ENCODE measurements at regions not wholly inside any gene's neighbourhood (a gene's known extent, or its start where the extent isn't known, plus 50 kb on each side); places are given as distances from the start of the nearest gene placed in this dataset.
A peak's percentile ranks its signal among the peaks of the same experiment; 100 is the strongest.
"Not testable (repeated sequence)": the region's sequence is repeated elsewhere in the genome, so short reads cannot be mapped to it uniquely, and the experiment has no call there.

GRCh38 chr9:105116052-105116868, 128.2 kb upstream of the SLC44A1 start:
- Histone ChIP-seq H3K9me3 (no peaks in the 10 kb centered on the region), H3K36me3 (no peaks in the 10 kb centered on the region), H3K27ac (no peak overlapping the region), H3K27me3 (no peaks in the 10 kb centered on the region), H3K4me1 (peaks cover 0 to 3% (median 0%) of the 10 kb centered on the region in 4 donors), H3K4me3 (no peak overlapping the region)
- ATAC-seq (ENCODE audit: low FRiP score in 2 of 2), result no peak
- WGBS, 2 donors, result 92% methylated on average over 9 of the region's 9 CpGs
- peak in 1 of 2 donors; percentile 23 for DNase-seq
- no peak for TF ChIP-seq POLR2A (IDR thresholded peaks at IDR 0.05)

DNA sequence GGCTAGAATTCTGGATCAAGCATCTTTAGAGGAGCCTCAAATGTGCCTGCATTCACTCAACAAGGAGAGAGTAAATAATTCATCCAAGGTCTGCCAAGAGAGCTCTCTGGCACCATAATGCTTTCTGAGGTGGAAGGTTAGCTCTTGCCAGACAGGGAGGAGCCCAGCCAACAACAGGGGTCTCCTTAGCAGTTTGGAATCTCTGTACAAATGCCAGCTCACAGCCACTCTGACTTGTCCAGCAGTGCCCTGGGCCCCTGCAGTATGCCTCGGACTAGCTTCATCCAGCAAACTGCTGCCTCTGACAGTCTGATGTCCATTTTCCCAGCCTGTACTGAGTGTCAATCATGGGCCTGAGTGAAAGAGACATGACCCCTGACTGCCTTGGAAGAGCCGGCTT, 127.2 kb upstream of the SLC44A1 start:
- TF ChIP-seq EP300 (IDR thresholded peaks at IDR 0.05) (no peak), POLR2A (IDR thresholded peaks at IDR 0.05) (no peak), POLR2AphosphoS5 (IDR thresholded peaks at IDR 0.05) (no peak), CTCF (IDR thresholded peaks at IDR 0.05) (no peak)
- peaks cover 0 to 3% (median 0%) of the 10 kb centered on the region in 4 donors for H3K4me1 ChIP-seq
- WGBS, 2 donors, result 67 to 70% methylated on average over 1 to 2 of the region's 2 CpGs
- H3K27ac ChIP-seq, result no peak overlapping the region
- no peaks in the 10 kb centered on the region for H3K27me3 ChIP-seq
- no peak overlapping the region for H3K4me3 ChIP-seq
- ATAC-seq (ENCODE audit: low FRiP score in 2 of 2), result no peak
- H3K9me3 ChIP-seq, result no peaks in the 10 kb centered on the region
- H3K36me3 ChIP-seq, result no peaks in the 10 kb centered on the region
- no peak for DNase-seq

- 85 to 91% methylated on average over 5 of the region's 5 CpGs for WGBS, 2 donors
- H3K27me3 ChIP-seq, result no peaks in the 10 kb centered on the region
- H3K27ac ChIP-seq, result no peak overlapping the region
- no peak for ATAC-seq (ENCODE audit: low FRiP score in 2 of 2)
- no peaks in the 10 kb centered on the region for H3K9me3 ChIP-seq
- peaks cover 0 to 3% (median 0%) of the 10 kb centered on the region in 4 donors for H3K4me1 ChIP-seq
- DNase-seq, result no peak
- no peak for TF ChIP-seq EP300 (IDR thresholded peaks at IDR 0.05)
- TF ChIP-seq POLR2A (IDR thresholded peaks at IDR 0.05), result no peak
- TF ChIP-seq POLR2AphosphoS5 (IDR thresholded peaks at IDR 0.05), result no peak
- TF ChIP-seq CTCF (IDR thresholded peaks at IDR 0.05), result no peak
- H3K36me3 ChIP-seq, result no peaks in the 10 kb centered on the region
- H3K4me3 ChIP-seq, result no peak overlapping the region
Observed at GRCh38 chr9:105118636-105119035, 125.8 kb upstream of the SLC44A1 start.

DNA sequence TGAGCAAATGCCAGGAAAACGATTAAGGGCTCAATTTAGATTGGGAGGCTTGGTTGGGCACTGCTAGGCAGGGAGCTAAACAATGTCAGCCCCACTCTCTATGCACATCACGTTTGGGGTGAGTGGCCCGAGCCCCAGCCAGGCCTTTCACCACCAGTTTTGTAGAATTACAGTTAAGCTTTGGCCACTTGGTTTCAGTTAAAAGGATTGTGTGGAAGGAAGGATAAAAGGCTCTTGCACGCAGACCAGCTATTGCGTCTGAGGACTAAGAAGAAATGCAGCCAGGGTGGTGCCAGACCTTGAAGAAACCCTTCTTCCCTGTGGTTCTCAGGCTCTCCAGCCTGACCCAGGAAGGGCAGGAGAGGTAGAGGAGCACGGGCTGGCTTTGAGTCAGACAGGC, 125.3 kb upstream of the SLC44A1 start:
- DNase-seq (no peak), ATAC-seq (ENCODE audit: low FRiP score in 2 of 2) (no peak)
- Histone ChIP-seq H3K27ac (no peak overlapping the region), H3K9me3 (no peaks in the 10 kb centered on the region), H3K36me3 (no peaks in the 10 kb centered on the region), H3K27me3 (no peaks in the 10 kb centered on the region), H3K4me3 (no peak overlapping the region), H3K4me1 (peaks cover 0 to 3% (median 0%) of the 10 kb centered on the region in 4 donors)
- TF ChIP-seq POLR2AphosphoS5 (IDR thresholded peaks at IDR 0.05), result no peak
- TF ChIP-seq POLR2A (IDR thresholded peaks at IDR 0.05), result no peak
- no peak for TF ChIP-seq EP300 (IDR thresholded peaks at IDR 0.05)
- no peak for TF ChIP-seq CTCF (IDR thresholded peaks at IDR 0.05)
- WGBS, 2 donors, result 84 to 87% methylated on average over 6 of the region's 6 CpGs

- H3K4me1 ChIP-seq, result peaks cover under 1 to 2% (median 2%) of the 10 kb centered on the region in 4 donors
- H3K4me3 ChIP-seq, result no peak overlapping the region
- no peak for TF ChIP-seq CTCF (IDR thresholded peaks at IDR 0.05)
- no peak for TF ChIP-seq POLR2A (IDR thresholded peaks at IDR 0.05)
- no peak for TF ChIP-seq POLR2AphosphoS5 (IDR thresholded peaks at IDR 0.05)
- no peak for TF ChIP-seq EP300 (IDR thresholded peaks at IDR 0.05)
- ATAC-seq (ENCODE audit: low FRiP score in 2 of 2), result no peak
- no peaks in the 10 kb centered on the region for H3K9me3 ChIP-seq
- no peaks in the 10 kb centered on the region for H3K36me3 ChIP-seq
- no peak for DNase-seq
- 78 to 81% methylated on average over 3 of the region's 3 CpGs for WGBS, 2 donors
- H3K27ac ChIP-seq, result no peak overlapping the region
- no peaks in the 10 kb centered on the region for H3K27me3 ChIP-seq
Observed at GRCh38 chr9:105121861-105122430, 122.5 kb upstream of the SLC44A1 start.

GRCh38 chr9:105124598-105124997, 119.9 kb upstream of the SLC44A1 start:
- not testable (repeated sequence) for H3K9me3 ChIP-seq; DNase-seq; H3K36me3 ChIP-seq; ATAC-seq (ENCODE audit: low FRiP score in 2 of 2); H3K27me3 ChIP-seq; H3K4me3 ChIP-seq; H3K27ac ChIP-seq
- 86 to 88% methylated on average over 5 of the region's 5 CpGs for WGBS, 2 donors
- peaks cover 13 to 21% (median 14%) of the 10 kb centered on the region in 4 donors for H3K4me1 ChIP-seq

All from upper lobe of left lung (tissue), 6 donors.